ENCODE measurements at regions not wholly inside any gene's neighbourhood (a gene's known extent, or its start where the extent isn't known, plus 50 kb on each side); places are given as distances from the start of the nearest gene placed in this dataset.

DNA sequence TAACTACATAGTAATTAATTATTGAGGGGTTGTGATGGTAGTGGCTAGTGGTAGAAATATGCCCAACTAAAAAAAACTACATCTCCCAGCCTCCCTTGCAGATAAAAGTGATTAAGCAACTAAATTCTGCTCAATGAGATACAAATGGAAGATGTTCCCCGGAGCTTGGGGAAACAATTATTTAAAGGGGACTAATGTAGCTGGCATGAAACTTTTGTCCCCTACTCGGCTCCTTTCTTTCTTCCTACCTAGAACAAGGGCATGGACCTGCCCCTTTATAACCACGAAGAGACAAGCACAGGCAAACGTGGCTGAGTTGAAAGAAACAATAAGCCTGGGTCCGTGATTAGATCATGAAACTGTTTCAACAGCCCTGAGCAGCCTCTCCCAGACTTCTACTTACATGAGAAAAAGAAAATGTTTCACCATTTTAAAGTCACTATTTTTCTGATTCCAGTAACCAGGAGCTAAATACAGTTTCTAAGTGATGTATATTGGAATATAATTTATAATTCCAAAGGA is 236.9 kb downstream of the SCG2 start:
- H3K36me3 ChIP-seq (ENCODE audit: insufficient read depth, low read length), result no peaks in the 10 kb centered on the region
- CTCF ChIA-PET, result interaction anchor here (1.0 kb wide), 1 partner anchor 9 kb away, joined by 3 read pairs; no protein-coding TSS in a partner anchor
- no peaks in the 10 kb centered on the region for H3K27me3 ChIP-seq (ENCODE audit: control insufficient read depth in 1 of 2, insufficient read depth in 2 of 2, low read length in 2 of 2)
- no peaks in the 10 kb centered on the region for H3K4me1 ChIP-seq (ENCODE audit: insufficient read depth, low read length)
- DNase-seq (no peak), ATAC-seq (ENCODE audit: poor library complexity) (no peak)
- no peak overlapping the region for H3K27ac Mint-ChIP-seq
- intact Hi-C loops (cut with DNase I, micrococcal nuclease), result loop anchor here in 1 of 2 experiments (1.0 kb wide), 1 partner anchor 34 kb away; no protein-coding TSS in a partner anchor
- TF ChIP-seq, protein P1, sequence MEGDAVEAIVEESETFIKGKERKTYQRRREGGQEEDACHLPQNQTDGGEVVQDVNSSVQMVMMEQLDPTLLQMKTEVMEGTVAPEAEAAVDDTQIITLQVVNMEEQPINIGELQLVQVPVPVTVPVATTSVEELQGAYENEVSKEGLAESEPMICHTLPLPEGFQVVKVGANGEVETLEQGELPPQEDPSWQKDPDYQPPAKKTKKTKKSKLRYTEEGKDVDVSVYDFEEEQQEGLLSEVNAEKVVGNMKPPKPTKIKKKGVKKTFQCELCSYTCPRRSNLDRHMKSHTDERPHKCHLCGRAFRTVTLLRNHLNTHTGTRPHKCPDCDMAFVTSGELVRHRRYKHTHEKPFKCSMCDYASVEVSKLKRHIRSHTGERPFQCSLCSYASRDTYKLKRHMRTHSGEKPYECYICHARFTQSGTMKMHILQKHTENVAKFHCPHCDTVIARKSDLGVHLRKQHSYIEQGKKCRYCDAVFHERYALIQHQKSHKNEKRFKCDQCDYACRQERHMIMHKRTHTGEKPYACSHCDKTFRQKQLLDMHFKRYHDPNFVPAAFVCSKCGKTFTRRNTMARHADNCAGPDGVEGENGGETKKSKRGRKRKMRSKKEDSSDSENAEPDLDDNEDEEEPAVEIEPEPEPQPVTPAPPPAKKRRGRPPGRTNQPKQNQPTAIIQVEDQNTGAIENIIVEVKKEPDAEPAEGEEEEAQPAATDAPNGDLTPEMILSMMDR (IDR thresholded peaks at IDR 0.05), result no peak
- no peak overlapping the region for H3K4me3 ChIP-seq (ENCODE audit: low read length)
- POLR2A ChIA-PET, result no interaction called here
- no peaks in the 10 kb centered on the region for H3K36me3 Mint-ChIP-seq (ENCODE audit: low read depth)
- H3K4me3 Mint-ChIP-seq, result no peak overlapping the region
- no peak overlapping the region for H3K27ac ChIP-seq (ENCODE audit: low read depth in 1 of 2, low read length in 2 of 2)
- peaks cover 3% of the 10 kb centered on the region for H3K9me3 Mint-ChIP-seq
- H3K9me3 ChIP-seq (ENCODE audit: control insufficient read depth in 1 of 2, insufficient read depth in 1 of 2, low read length in 2 of 2), result no peaks in the 10 kb centered on the region
- no peaks in the 10 kb centered on the region for H3K27me3 Mint-ChIP-seq
- H3K4me1 Mint-ChIP-seq (ENCODE audit: low read depth), result no peaks in the 10 kb centered on the region

DNA sequence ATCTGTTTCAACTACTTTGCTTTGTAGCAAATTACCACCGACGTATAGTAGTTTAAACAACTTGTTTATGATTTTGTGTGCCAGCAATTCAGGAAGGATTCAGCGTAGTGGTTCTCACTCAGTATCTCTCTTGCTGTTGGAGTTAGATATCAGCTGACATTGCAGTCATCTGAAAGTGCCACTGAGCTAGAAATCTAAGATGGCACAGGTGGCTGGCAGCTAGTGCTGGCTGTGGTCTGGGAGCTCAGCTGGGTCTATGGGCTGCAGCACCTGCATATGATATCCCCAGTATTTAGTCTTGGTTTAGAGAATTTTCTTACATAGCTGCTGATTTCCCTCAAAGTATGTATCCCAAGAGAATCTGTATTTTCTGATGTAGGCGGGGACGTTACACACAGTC is 235.6 kb downstream of the SCG2 start:
- ATAC-seq (ENCODE audit: poor library complexity) (no peak), DNase-seq (no peak)
- ChIA-PET CTCF (no interaction called here), POLR2A (no interaction called here)
- H3K36me3 ChIP-seq (ENCODE audit: insufficient read depth, low read length), result no peaks in the 10 kb centered on the region
- intact Hi-C loops (cut with DNase I, micrococcal nuclease), result no loop called here
- Mint-ChIP-seq H3K9me3 (no peaks in the 10 kb centered on the region), H3K4me1 (ENCODE audit: low read depth) (no peaks in the 10 kb centered on the region), H3K27me3 (no peaks in the 10 kb centered on the region), H3K4me3 (no peak overlapping the region), H3K36me3 (ENCODE audit: low read depth) (no peaks in the 10 kb centered on the region), H3K27ac (no peak overlapping the region)
- no peaks in the 10 kb centered on the region for H3K9me3 ChIP-seq (ENCODE audit: control insufficient read depth in 1 of 2, insufficient read depth in 1 of 2, low read length in 2 of 2)
- H3K4me3 ChIP-seq (ENCODE audit: low read length), result no peak overlapping the region
- H3K4me1 ChIP-seq (ENCODE audit: insufficient read depth, low read length), result no peaks in the 10 kb centered on the region
- no peak overlapping the region for H3K27ac ChIP-seq (ENCODE audit: low read depth in 1 of 2, low read length in 2 of 2)
- H3K27me3 ChIP-seq (ENCODE audit: control insufficient read depth in 1 of 2, insufficient read depth in 2 of 2, low read length in 2 of 2), result no peaks in the 10 kb centered on the region
- TF ChIP-seq, protein P1 (IDR thresholded peaks at IDR 0.05), result no peak

DNA sequence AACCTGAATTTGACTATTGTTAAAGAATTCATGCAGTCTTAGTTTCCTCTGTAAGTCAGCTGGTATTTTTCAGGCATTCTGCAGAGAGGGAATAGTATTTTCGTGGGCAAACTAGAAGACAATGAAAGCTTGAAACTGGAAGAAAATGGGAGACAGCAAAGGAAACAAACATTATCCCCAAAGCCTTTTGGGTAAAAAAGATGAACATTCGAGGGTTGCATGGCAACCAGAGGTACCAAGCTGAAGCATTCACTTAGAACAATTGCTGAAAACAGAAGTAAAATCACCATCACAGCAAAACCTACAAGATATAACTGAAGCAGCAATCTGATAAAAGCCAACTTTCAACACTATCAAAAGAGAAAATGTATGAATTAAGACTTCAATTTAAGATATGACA is 233.7 kb downstream of the SCG2 start:
- Mint-ChIP-seq H3K36me3 (ENCODE audit: low read depth) (no peaks in the 10 kb centered on the region), H3K4me3 (no peak overlapping the region), H3K4me1 (ENCODE audit: low read depth) (no peaks in the 10 kb centered on the region), H3K27me3 (no peaks in the 10 kb centered on the region), H3K9me3 (no peaks in the 10 kb centered on the region), H3K27ac (no peak overlapping the region)
- no peak overlapping the region for H3K4me3 ChIP-seq (ENCODE audit: low read length)
- ChIA-PET CTCF (no interaction called here), POLR2A (no interaction called here)
- TF ChIP-seq, protein P1 (IDR thresholded peaks at IDR 0.05), result no peak
- ATAC-seq (ENCODE audit: poor library complexity), result no peak
- no peak for DNase-seq
- intact Hi-C loops (cut with DNase I, micrococcal nuclease), result no loop called here
- H3K9me3 ChIP-seq (ENCODE audit: control insufficient read depth in 1 of 2, insufficient read depth in 1 of 2, low read length in 2 of 2), result no peaks in the 10 kb centered on the region
- no peaks in the 10 kb centered on the region for H3K36me3 ChIP-seq (ENCODE audit: insufficient read depth, low read length)
- no peaks in the 10 kb centered on the region for H3K27me3 ChIP-seq (ENCODE audit: control insufficient read depth in 1 of 2, insufficient read depth in 2 of 2, low read length in 2 of 2)
- H3K4me1 ChIP-seq (ENCODE audit: insufficient read depth, low read length), result no peaks in the 10 kb centered on the region
- no peak overlapping the region for H3K27ac ChIP-seq (ENCODE audit: low read depth in 1 of 2, low read length in 2 of 2)

Data from CD4-positive, alpha-beta T cell (primary cell).